ENCODE measurements at regions not wholly inside any gene's neighbourhood (a gene's known extent, or its start where the extent isn't known, plus 50 kb on each side); places are given as distances from the start of the nearest gene placed in this dataset.

DNA sequence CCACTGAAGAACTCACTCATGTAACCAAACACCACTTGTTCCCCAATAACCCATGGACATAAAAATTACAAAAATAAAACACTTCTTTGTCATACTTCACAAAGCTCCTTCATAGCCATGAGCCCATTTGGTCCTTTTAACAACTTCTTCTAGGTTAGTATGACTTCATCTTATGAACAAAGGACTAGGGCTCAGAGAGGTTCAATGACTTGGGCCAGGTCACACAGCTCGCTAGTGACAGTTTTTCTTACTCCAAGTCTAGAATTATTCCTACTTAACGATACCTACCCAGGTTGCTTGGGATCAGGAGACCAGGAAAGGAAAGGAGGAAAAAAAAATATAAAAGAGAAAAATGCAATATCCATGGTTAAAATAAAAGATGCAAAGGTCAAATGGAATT, 353.4 kb downstream of the SOX9 start:
- Histone ChIP-seq H3K9me3 (ENCODE audit: control insufficient read depth, insufficient read depth, low read depth, low read length) (no peaks in the 10 kb centered on the region), H3K4me3 (replicated peaks in 1 of 4; ENCODE audit: control extremely low read depth in 1 of 4, insufficient read depth in 1 of 4, low read depth in 3 of 4, low read length in 4 of 4) (no peak overlapping the region), H2AFZ (ENCODE audit: low read length) (no peak overlapping the region), H3K4me1 (ENCODE audit: control insufficient read depth, extremely low read depth, insufficient read depth, low read length) (no peaks in the 10 kb centered on the region), H3K36me3 (ENCODE audit: control insufficient read depth, insufficient read depth, low read length) (no peaks in the 10 kb centered on the region), H3K27me3 (ENCODE audit: control insufficient read depth, insufficient read depth, low read length) (no peaks in the 10 kb centered on the region), H4K20me1 (ENCODE audit: control insufficient read depth, extremely low read depth, insufficient read depth, low read length) (no peaks in the 10 kb centered on the region), H3K79me2 (ENCODE audit: control insufficient read depth, insufficient read depth, low read length) (no peaks in the 10 kb centered on the region), H3K4me2 (ENCODE audit: extremely low read depth, insufficient read depth, low read length) (no peak overlapping the region), H3K27ac (ENCODE audit: insufficient read depth, low read length) (no peak overlapping the region), H3K9ac (ENCODE audit: insufficient read depth, low read length) (no peak overlapping the region)
- DNase-seq (ENCODE audit: low read depth in 2 of 2): no peak
- TF ChIP-seq, protein P1, sequence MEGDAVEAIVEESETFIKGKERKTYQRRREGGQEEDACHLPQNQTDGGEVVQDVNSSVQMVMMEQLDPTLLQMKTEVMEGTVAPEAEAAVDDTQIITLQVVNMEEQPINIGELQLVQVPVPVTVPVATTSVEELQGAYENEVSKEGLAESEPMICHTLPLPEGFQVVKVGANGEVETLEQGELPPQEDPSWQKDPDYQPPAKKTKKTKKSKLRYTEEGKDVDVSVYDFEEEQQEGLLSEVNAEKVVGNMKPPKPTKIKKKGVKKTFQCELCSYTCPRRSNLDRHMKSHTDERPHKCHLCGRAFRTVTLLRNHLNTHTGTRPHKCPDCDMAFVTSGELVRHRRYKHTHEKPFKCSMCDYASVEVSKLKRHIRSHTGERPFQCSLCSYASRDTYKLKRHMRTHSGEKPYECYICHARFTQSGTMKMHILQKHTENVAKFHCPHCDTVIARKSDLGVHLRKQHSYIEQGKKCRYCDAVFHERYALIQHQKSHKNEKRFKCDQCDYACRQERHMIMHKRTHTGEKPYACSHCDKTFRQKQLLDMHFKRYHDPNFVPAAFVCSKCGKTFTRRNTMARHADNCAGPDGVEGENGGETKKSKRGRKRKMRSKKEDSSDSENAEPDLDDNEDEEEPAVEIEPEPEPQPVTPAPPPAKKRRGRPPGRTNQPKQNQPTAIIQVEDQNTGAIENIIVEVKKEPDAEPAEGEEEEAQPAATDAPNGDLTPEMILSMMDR (conservative IDR thresholded peaks at IDR 0.05 in 1 of 2, IDR thresholded peaks at IDR 0.05 in 1 of 2; ENCODE audit: low read depth in 1 of 2, low read length in 2 of 2): no peak
- TF ChIP-seq EZH2 (IDR thresholded peaks at IDR 0.05; ENCODE audit: low read length, missing control alignments): no peak

DNA sequence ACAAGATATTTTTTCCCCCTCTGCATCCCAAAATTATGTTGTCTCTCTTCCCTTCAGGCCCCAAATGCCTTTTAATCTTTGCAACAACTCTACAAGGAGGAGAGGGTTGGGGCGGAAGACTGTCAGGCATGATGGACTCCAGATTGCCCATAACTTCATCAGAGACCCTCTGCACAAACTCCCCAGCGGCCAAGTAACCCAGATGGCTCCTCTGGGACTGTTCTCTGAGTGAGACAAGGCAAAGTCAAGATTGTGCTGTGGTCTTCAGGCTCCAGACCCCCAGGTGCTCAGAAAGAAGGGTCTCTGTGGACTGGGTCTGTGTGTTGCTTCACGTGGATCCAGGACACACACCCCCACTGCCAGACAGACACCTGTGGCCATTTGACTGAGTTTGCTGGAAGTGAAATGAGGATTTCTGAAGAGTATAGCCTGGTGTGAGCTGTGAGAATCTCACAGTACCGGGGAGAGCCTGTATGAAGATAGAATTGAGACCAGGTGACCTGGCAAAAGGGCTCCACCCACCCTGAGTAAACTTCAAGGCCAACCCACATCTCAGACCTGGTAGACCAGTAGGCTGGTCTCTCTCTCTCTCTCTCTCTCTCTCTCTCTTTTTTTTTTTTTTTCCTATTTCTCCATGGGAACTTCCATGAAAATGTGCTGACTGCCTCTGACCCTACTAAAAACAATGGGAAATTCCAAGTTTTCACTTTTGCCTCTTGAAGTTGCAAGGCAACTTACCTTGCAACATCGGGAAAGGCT, 354.1 kb downstream of the SOX9 start:
- no peak overlapping the region for H2AFZ ChIP-seq (ENCODE audit: low read length)
- H3K9me3 ChIP-seq (ENCODE audit: control insufficient read depth, insufficient read depth, low read depth, low read length): no peaks in the 10 kb centered on the region
- H3K27ac ChIP-seq (ENCODE audit: insufficient read depth, low read length): no peak overlapping the region
- no peaks in the 10 kb centered on the region for H3K27me3 ChIP-seq (ENCODE audit: control insufficient read depth, insufficient read depth, low read length)
- no peak for TF ChIP-seq EZH2 (IDR thresholded peaks at IDR 0.05; ENCODE audit: low read length, missing control alignments)
- TF ChIP-seq, protein P1 (conservative IDR thresholded peaks at IDR 0.05 in 1 of 2, IDR thresholded peaks at IDR 0.05 in 1 of 2; ENCODE audit: low read depth in 1 of 2, low read length in 2 of 2): no peak
- no peak for DNase-seq (ENCODE audit: low read depth in 2 of 2)
- no peak overlapping the region for H3K4me2 ChIP-seq (ENCODE audit: extremely low read depth, insufficient read depth, low read length)
- no peak overlapping the region for H3K4me3 ChIP-seq (replicated peaks in 1 of 4; ENCODE audit: control extremely low read depth in 1 of 4, insufficient read depth in 1 of 4, low read depth in 3 of 4, low read length in 4 of 4)
- no peaks in the 10 kb centered on the region for H3K36me3 ChIP-seq (ENCODE audit: control insufficient read depth, insufficient read depth, low read length)
- H3K79me2 ChIP-seq (ENCODE audit: control insufficient read depth, insufficient read depth, low read length): no peaks in the 10 kb centered on the region
- no peak overlapping the region for H3K9ac ChIP-seq (ENCODE audit: insufficient read depth, low read length)
- no peaks in the 10 kb centered on the region for H4K20me1 ChIP-seq (ENCODE audit: control insufficient read depth, extremely low read depth, insufficient read depth, low read length)
- H3K4me1 ChIP-seq (ENCODE audit: control insufficient read depth, extremely low read depth, insufficient read depth, low read length): no peaks in the 10 kb centered on the region

DNA sequence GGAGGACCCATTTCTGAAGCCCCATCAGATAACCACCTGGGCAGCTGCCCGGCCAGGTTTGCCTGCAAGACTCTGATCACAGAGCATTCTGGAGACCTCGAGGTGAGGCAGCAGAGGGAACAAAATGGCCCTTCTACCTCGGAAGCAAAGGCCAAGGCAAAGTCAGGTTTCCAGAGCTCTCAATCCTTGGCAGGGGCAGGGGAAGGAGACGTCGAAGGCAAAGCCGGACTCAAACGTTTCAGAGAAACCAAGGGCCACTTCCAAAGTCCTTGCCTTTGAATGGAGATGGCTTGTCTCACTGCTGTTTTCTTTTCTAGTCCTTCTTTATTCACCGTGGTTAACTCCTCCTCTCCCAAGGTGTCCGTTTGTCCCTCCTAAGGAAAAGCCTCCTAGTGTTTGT, 355.3 kb downstream of the SOX9 start:
- Histone ChIP-seq H3K4me3 (replicated peaks in 1 of 4; ENCODE audit: control extremely low read depth in 1 of 4, insufficient read depth in 1 of 4, low read depth in 3 of 4, low read length in 4 of 4) (no peak overlapping the region), H3K4me2 (ENCODE audit: extremely low read depth, insufficient read depth, low read length) (no peak overlapping the region), H3K4me1 (ENCODE audit: control insufficient read depth, extremely low read depth, insufficient read depth, low read length) (no peaks in the 10 kb centered on the region), H3K9ac (ENCODE audit: insufficient read depth, low read length) (no peak overlapping the region), H4K20me1 (ENCODE audit: control insufficient read depth, extremely low read depth, insufficient read depth, low read length) (no peaks in the 10 kb centered on the region), H3K79me2 (ENCODE audit: control insufficient read depth, insufficient read depth, low read length) (no peaks in the 10 kb centered on the region), H3K9me3 (ENCODE audit: control insufficient read depth, insufficient read depth, low read depth, low read length) (no peaks in the 10 kb centered on the region), H3K27me3 (ENCODE audit: control insufficient read depth, insufficient read depth, low read length) (no peaks in the 10 kb centered on the region), H3K27ac (ENCODE audit: insufficient read depth, low read length) (no peak overlapping the region), H2AFZ (ENCODE audit: low read length) (no peak overlapping the region), H3K36me3 (ENCODE audit: control insufficient read depth, insufficient read depth, low read length) (no peaks in the 10 kb centered on the region)
- TF ChIP-seq, protein P1 (conservative IDR thresholded peaks at IDR 0.05 in 1 of 2, IDR thresholded peaks at IDR 0.05 in 1 of 2; ENCODE audit: low read depth in 1 of 2, low read length in 2 of 2): no peak
- no peak for TF ChIP-seq EZH2 (IDR thresholded peaks at IDR 0.05; ENCODE audit: low read length, missing control alignments)
- DNase-seq (ENCODE audit: low read depth in 2 of 2): no peak

Data from fibroblast of lung (primary cell).